IMR-90 (cell line): ENCODE measurements at regions not wholly inside any gene's neighbourhood (a gene's known extent, or its start where the extent isn't known, plus 50 kb on each side); places are given as distances from the start of the nearest gene placed in this dataset.

ENCODE experiments used
- ATAC-seq: fragments of 200-7000 bp; cut with Tn5 transposase; 2 replicates; pipeline ENCODE4 v1.9.1; 2020; ENCODE audit warnings: low read depth, mild to moderate bottlenecking, moderate library complexity
- BruUV-seq: library from RNA; stranded (reverse); fragments of 400-500 nt; replicated peaks from 2 replicates; lab custom pipeline; 2021; lab: Mats Ljungman, UMichigan
- CTCF ChIA-PET: fragments of 300-600 bp; formaldehyde crosslinking; extraction: SDS; loops from one replicate; lab custom pipeline; 2021; ENCODE audit warnings: antibody characterized with exemption; lab: Yijun Ruan, JAX
- POLR2A ChIA-PET: fragments of 300-600 bp; sonication (Branson Sonifier 250); formaldehyde crosslinking; loops from one replicate; lab custom pipeline; 2022; ENCODE audit warnings: antibody characterized with exemption; ENCODE audit not compliant: unreplicated experiment; lab: Charles Lee
- DNase-seq: peaks from one replicate; pipeline ENCODE4 v3.0.0; 2013
- H2AFZ ChIP-seq: replicated peaks from 2 replicates; pipeline ENCODE3; 2013; ENCODE audit warnings: low read length, mild to moderate bottlenecking; ENCODE audit not compliant: poor library complexity
- H2AK5ac ChIP-seq: 2 replicates; pipeline ENCODE4 v1.6.1; 2013; ENCODE audit warnings: low read depth, low read length, inconsistent platforms
- H2AK9ac ChIP-seq: replicated peaks from 2 replicates; pipeline ENCODE3; 2013; ENCODE audit warnings: mild to moderate bottlenecking, low read depth, low read length, moderate library complexity; ENCODE audit not compliant: poor library complexity
- H2BK120ac ChIP-seq: 2 replicates; pipeline ENCODE4 v1.6.1; 2013; ENCODE audit warnings: low read depth, low read length, inconsistent platforms
- H2BK15ac ChIP-seq: 3 replicates; pipeline ENCODE4 v1.6.1; 2013; ENCODE audit warnings: low read depth, low read length, inconsistent platforms
- H2BK20ac ChIP-seq: 2 replicates; pipeline ENCODE4 v1.6.1; 2013; ENCODE audit warnings: low read depth, mild to moderate bottlenecking, inconsistent platforms, low read length, moderate library complexity
- H2BK5ac ChIP-seq: 2 replicates; pipeline ENCODE4 v1.6.1; 2013; ENCODE audit warnings: mild to moderate bottlenecking, low read depth, low read length, inconsistent platforms; ENCODE audit not compliant: poor library complexity, severe bottlenecking
- H3K14ac ChIP-seq: replicated peaks from 2 replicates; pipeline ENCODE4 v1.6.1; 2013; ENCODE audit warnings: low read depth, low read length, inconsistent platforms
- H3K18ac ChIP-seq: 2 replicates; pipeline ENCODE4 v1.6.1; 2013; ENCODE audit warnings: low read depth, low read length, control low read depth
- H3K23ac ChIP-seq: 2 replicates; pipeline ENCODE4 v1.6.1; 2013; ENCODE audit warnings: low read depth, low read length, inconsistent platforms
- H3K27ac ChIP-seq: 2 replicates; pipeline ENCODE4 v1.5.1; 2013; ENCODE audit warnings: mild to moderate bottlenecking, control low read depth, low read length; ENCODE audit not compliant: insufficient read depth
- H3K27me3 ChIP-seq: 2 replicates; pipeline ENCODE4 v1.6.1; 2013; ENCODE audit warnings: low read length; ENCODE audit not compliant: control insufficient read depth, insufficient read depth
- H3K36me3 ChIP-seq: 2 replicates; pipeline ENCODE4 v1.6.1; 2013; ENCODE audit warnings: low read length, mixed read lengths; ENCODE audit not compliant: control insufficient read depth, insufficient read depth
- H3K4ac ChIP-seq: 2 replicates; pipeline ENCODE4 v1.6.1; 2013; ENCODE audit warnings: low read depth, low read length, inconsistent platforms
- H3K4me1 ChIP-seq: 2 replicates; pipeline ENCODE4 v1.6.1; 2013; ENCODE audit warnings: low read length, mixed read lengths; ENCODE audit not compliant: control insufficient read depth, insufficient read depth
- H3K4me2 ChIP-seq: 2 replicates; pipeline ENCODE4 v1.6.1; 2013; ENCODE audit warnings: low read depth, mild to moderate bottlenecking, control low read depth, low read length, moderate library complexity
- H3K4me3 ChIP-seq: 2 replicates; pipeline ENCODE4 v1.5.1; 2013; ENCODE audit warnings: low read depth, mild to moderate bottlenecking, control low read depth, low read length, moderate library complexity; ENCODE audit not compliant: insufficient read depth
- H3K56ac ChIP-seq: 2 replicates; pipeline ENCODE4 v1.6.1; 2013; ENCODE audit warnings: low read length, inconsistent platforms; ENCODE audit not compliant: insufficient read depth; ENCODE audit errors: extremely low read depth
- H3K79me1 ChIP-seq, 2 experiments: 2 replicates each; pipeline ENCODE4 v1.6.1; 2013; ENCODE audit warnings: low read length in 2 of 2, inconsistent platforms in 1 of 2, low read depth in 1 of 2
- H3K9ac ChIP-seq: 2 replicates; pipeline ENCODE4 v1.6.1; 2013; ENCODE audit warnings: low read depth, low read length, control low read depth
- H3K9me1 ChIP-seq: 2 replicates; pipeline ENCODE4 v1.6.1; 2013; ENCODE audit warnings: low read length, inconsistent platforms; ENCODE audit not compliant: insufficient read depth
- H3K9me3 ChIP-seq: 2 replicates; pipeline ENCODE4 v1.6.1; 2013; ENCODE audit warnings: low read length; ENCODE audit not compliant: control insufficient read depth, insufficient read depth
- H4K20me1 ChIP-seq: 2 replicates; pipeline ENCODE4 v1.6.1; 2013; ENCODE audit warnings: low read length, inconsistent platforms; ENCODE audit not compliant: insufficient read depth
- H4K5ac ChIP-seq: 2 replicates; pipeline ENCODE4 v1.6.1; 2013; ENCODE audit warnings: mild to moderate bottlenecking, low read depth, low read length, control low read depth
- H4K8ac ChIP-seq, 2 experiments: 2 replicates each; pipeline ENCODE4 v1.6.1; 2013; ENCODE audit warnings: low read depth in 2 of 2, low read length in 2 of 2, control low read depth in 1 of 2, inconsistent platforms in 1 of 2
- H4K91ac ChIP-seq: 2 replicates; pipeline ENCODE4 v1.6.1; 2013; ENCODE audit warnings: low read depth, low read length, inconsistent platforms; ENCODE audit not compliant: insufficient read depth
- RAD21 ChIP-seq: IDR thresholded peaks from 2 replicates; pipeline ENCODE4 v1.6.1; 2012; ENCODE audit warnings: low read length, improper control_type of control experiment
- RFX5 ChIP-seq: IDR thresholded peaks from 2 replicates; pipeline ENCODE4 v1.8.0; 2012; ENCODE audit warnings: low read depth, mild to moderate bottlenecking, low read length, moderate library complexity
- WGBS, 2 experiments: methylation state at CpG; one replicate each; pipeline versions ENCODE4 v1.1.5 to v1.1.7; 2013; ENCODE audit warnings: missing lambda C conversion rate in 2 of 2; ENCODE audit not compliant: insufficient read length in 1 of 2; ENCODE audit errors: extremely low coverage in 2 of 2; 5-methylcytosine and 5-hydroxymethylcytosine counted together
- dilution Hi-C: fragments of 300-500 bp; cut with HindIII; formaldehyde crosslinking; loops from one replicate; pipeline ENCODE4 v1.14.3; 2018; ENCODE audit warnings: low sequenced_read_pairs; ENCODE audit not compliant: unreplicated experiment
- in situ Hi-C: fragments of 300-500 bp; cut with MboI; formaldehyde crosslinking; loops from 3 replicates; pipeline ENCODE4 v1.14.3; 2019; ENCODE audit warnings: low sequenced_read_pairs, inconsistent platforms, mixed read lengths
- intact Hi-C: fragments of 100-400 bp; cut with micrococcal nuclease; formaldehyde crosslinking; loops from 2 replicates; pipeline ENCODE4 v1.10.0; 2022
- TF ChIP-seq, protein P1 (sequence below): fragments of 150-350 bp; IDR thresholded peaks from 2 replicates; pipeline ENCODE4 v1.6.1; 2016; ENCODE audit warnings: low read depth, mild to moderate bottlenecking, low read length, moderate library complexity, borderline replicate concordance

DNA sequence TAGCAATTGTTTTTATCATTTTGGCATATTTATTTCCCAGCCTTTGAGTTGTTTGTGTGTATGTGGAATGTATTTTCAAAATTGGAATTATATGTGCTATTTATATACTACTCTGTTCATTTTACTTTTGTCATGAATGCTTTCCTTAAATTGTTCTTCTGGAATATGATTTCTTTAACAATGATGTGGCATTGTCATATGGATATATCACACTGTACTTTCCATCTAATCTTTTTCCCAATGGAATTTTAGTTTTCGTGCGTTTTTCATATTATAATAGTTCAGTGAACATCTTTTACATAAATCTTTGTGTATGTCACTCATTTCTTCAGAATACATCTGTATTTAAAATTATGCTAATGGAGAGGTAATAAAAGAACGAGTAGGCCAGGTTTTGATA, 980.1 kb upstream of the WWC1 start:
- no TSS peak for BruUV-seq
- dilution Hi-C loops, result no loop called here

More for the DNA sequence above, 980.1 kb upstream of the WWC1 start:
- Histone ChIP-seq H2BK20ac (no peak overlapping the region), H3K36me3 (no peaks in the 10 kb centered on the region), H3K79me1 (no peaks in the 10 kb centered on the region), H3K9me1 (no peaks in the 10 kb centered on the region), H3K4me1 (no peaks in the 10 kb centered on the region), H3K56ac (no peak overlapping the region), H4K5ac (no peak overlapping the region), H4K8ac (no peak overlapping the region), H4K20me1 (no peaks in the 10 kb centered on the region), H3K4me2 (no peak overlapping the region), H4K91ac (no peak overlapping the region), H3K27ac (no peak overlapping the region), H2BK5ac (no peak overlapping the region), H2AK9ac (no peak overlapping the region), H3K4me3 (no peak overlapping the region), H3K9me3 (no peaks in the 10 kb centered on the region), H3K14ac (no peak overlapping the region), H3K9ac (no peak overlapping the region), H2BK15ac (no peak overlapping the region), H3K23ac (no peak overlapping the region), H3K4ac (no peak overlapping the region), H3K18ac (no peak overlapping the region), H2AK5ac (no peak overlapping the region), H2AFZ (no peak overlapping the region), H2BK120ac (no peak overlapping the region), H3K27me3 (peaks cover 2% of the 10 kb centered on the region; the same call in 1 of the 2 replicates)
- WGBS, 2 experiments, result no CpG with 5 or more reads among the region's 3 CpGs
- intact Hi-C loops, result no loop called here
- no peak for ATAC-seq
- ChIA-PET POLR2A (no interaction called here), CTCF (no interaction called here)
- TF ChIP-seq RFX5 (no peak), RAD21 (no peak)
- TF ChIP-seq, protein P1, sequence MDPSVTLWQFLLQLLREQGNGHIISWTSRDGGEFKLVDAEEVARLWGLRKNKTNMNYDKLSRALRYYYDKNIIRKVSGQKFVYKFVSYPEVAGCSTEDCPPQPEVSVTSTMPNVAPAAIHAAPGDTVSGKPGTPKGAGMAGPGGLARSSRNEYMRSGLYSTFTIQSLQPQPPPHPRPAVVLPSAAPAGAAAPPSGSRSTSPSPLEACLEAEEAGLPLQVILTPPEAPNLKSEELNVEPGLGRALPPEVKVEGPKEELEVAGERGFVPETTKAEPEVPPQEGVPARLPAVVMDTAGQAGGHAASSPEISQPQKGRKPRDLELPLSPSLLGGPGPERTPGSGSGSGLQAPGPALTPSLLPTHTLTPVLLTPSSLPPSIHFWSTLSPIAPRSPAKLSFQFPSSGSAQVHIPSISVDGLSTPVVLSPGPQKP, result no peak
- in situ Hi-C loops, result no loop called here
- DNase-seq, result no peak
